AG04449 (cell line): ENCODE measurements at regions not wholly inside any gene's neighbourhood (a gene's known extent, or its start where the extent isn't known, plus 50 kb on each side); places are given as distances from the start of the nearest gene placed in this dataset.

Experiments used
- CTCF ChIA-PET: fragments of 350-600 bp; formaldehyde crosslinking; extraction: SDS; loops from one replicate; lab custom pipeline; 2021; ENCODE audit warnings: antibody characterized with exemption; lab: Yijun Ruan, JAX
- POLR2A ChIA-PET: fragments of 400-600, 350-600 bp; formaldehyde crosslinking; extraction: SDS; loops from one replicate; lab custom pipeline; 2020; ENCODE audit warnings: antibody characterized with exemption, inconsistent platforms; lab: Yijun Ruan, JAX
- DNase-seq: peaks from one replicate; pipeline ENCODE4 v3.0.0-alpha.2; 2010; ENCODE audit warnings: low read depth, low spot score
- H3K4me3 ChIP-seq: 2 replicates; pipeline ENCODE4 v1.5.1; 2011; ENCODE audit warnings: low read depth, mild to moderate bottlenecking, control low read depth, low read length
- TF ChIP-seq, protein P1 (sequence below): IDR thresholded peaks from one replicate; pipeline ENCODE4 v1.5.1; 2011; ENCODE audit warnings: mild to moderate bottlenecking, moderate library complexity, low read length, control low read depth, inconsistent platforms; ENCODE audit not compliant: insufficient read depth; ENCODE audit errors: missing control alignments

- POLR2A ChIA-PET: no interaction called here
These were observed 116.6 kb upstream of the SLC35B3 start for GRCh38 chr6:8551993-8552392.

DNA sequence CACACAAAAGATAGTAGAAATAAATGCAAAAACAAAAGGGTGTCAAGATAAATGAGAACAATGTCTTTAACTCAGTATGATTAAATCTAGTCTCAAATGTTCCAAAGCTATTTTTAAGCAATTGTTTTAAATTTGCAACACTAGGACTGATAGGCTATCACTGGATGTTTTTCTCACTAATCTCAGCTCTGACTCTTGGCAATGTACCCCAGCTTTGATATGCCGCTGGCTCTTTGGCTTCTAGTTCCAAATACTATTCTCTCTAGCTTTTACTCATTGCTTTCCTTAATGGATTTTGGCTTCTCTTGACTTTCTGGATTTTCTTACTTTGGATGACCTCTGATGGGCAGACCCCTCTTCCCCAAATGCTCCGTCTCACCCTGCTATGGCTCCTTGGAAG is 116.0 kb upstream of the SLC35B3 start:
- no peak for DNase-seq
- no peak overlapping the region for H3K4me3 ChIP-seq
- TF ChIP-seq, protein P1, sequence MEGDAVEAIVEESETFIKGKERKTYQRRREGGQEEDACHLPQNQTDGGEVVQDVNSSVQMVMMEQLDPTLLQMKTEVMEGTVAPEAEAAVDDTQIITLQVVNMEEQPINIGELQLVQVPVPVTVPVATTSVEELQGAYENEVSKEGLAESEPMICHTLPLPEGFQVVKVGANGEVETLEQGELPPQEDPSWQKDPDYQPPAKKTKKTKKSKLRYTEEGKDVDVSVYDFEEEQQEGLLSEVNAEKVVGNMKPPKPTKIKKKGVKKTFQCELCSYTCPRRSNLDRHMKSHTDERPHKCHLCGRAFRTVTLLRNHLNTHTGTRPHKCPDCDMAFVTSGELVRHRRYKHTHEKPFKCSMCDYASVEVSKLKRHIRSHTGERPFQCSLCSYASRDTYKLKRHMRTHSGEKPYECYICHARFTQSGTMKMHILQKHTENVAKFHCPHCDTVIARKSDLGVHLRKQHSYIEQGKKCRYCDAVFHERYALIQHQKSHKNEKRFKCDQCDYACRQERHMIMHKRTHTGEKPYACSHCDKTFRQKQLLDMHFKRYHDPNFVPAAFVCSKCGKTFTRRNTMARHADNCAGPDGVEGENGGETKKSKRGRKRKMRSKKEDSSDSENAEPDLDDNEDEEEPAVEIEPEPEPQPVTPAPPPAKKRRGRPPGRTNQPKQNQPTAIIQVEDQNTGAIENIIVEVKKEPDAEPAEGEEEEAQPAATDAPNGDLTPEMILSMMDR: no peak
- ChIA-PET POLR2A (no interaction called here), CTCF (no interaction called here)

More at GRCh38 chr6:8551993-8552392, 116.6 kb upstream of the SLC35B3 start:
- TF ChIP-seq, protein P1: no peak
- DNase-seq: no peak
- no peak overlapping the region for H3K4me3 ChIP-seq
- CTCF ChIA-PET: no interaction called here

DNA sequence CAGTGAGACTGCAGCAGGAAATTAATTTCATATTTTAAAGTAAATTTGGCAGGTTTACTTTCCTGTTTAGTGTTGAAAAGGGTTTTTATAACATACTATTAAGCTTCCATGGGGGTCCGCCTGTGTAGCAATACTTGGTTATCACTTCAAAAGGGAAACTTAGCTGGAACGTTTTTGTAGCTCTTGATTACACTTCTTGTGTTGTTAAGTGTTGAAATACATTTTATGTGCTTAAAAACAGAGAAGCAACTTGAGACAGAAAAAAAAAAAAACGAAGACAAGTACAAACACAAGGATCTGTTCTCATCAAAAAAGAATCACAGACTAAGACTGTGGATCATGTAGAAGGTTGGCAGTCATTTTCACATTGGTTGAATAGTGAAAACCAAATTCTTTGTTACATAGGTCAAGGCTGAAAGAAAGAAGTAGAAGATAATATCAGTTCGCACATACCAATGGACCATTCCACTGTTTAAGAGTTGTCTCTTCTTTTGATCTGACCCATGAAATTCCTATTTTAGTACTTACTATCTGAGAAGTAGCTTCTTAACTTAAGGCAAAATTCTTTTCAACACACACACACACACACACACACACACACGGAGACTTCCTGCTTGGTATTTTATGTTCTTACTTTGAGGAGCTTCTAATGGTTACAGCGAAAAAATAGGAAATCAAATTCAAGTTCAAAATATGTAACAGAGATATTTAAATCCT is 113.9 kb upstream of the SLC35B3 start:
- no peak for DNase-seq
- POLR2A ChIA-PET: no interaction called here
- TF ChIP-seq, protein P1: no peak
- CTCF ChIA-PET: no interaction called here
- H3K4me3 ChIP-seq: no peak overlapping the region

- no peak for DNase-seq
- CTCF ChIA-PET: no interaction called here
- no peak overlapping the region for H3K4me3 ChIP-seq
- POLR2A ChIA-PET: no interaction called here
- TF ChIP-seq, protein P1: no peak
These were observed 111.2 kb upstream of the SLC35B3 start for GRCh38 chr6:8546496-8546895.

- ChIA-PET POLR2A (no interaction called here), CTCF (no interaction called here)
- TF ChIP-seq, protein P1: no peak
- DNase-seq: no peak
- no peak overlapping the region for H3K4me3 ChIP-seq
These were observed 110.0 kb upstream of the SLC35B3 start for GRCh38 chr6:8545336-8545735.

- DNase-seq: no peak
- no peak overlapping the region for H3K4me3 ChIP-seq
- ChIA-PET CTCF (no interaction called here), POLR2A (no interaction called here)
- TF ChIP-seq, protein P1: no peak
These were observed 108.4 kb upstream of the SLC35B3 start for GRCh38 chr6:8543714-8544113.
